MM.1S (cell line): ENCODE measurements at regions not wholly inside any gene's neighbourhood (a gene's known extent, or its start where the extent isn't known, plus 50 kb on each side); places are given as distances from the start of the nearest gene placed in this dataset.

Experiments used
- DNase-seq: peaks from one replicate; pipeline ENCODE4 v3.0.0-alpha.2; 2015
- H2AFZ ChIP-seq: fragments of 300-600 bp; sonication (generic); 2 replicates; pipeline ENCODE4 v1.6.0; 2016; ENCODE audit warnings: antibody characterized with exemption, low read length
- H3F3A ChIP-seq: fragments of 300-600 bp; sonication (generic); 2 replicates; pipeline ENCODE4 v1.6.1; 2016; ENCODE audit warnings: mild to moderate bottlenecking, antibody characterized with exemption, low read length, moderate library complexity, mixed read lengths; ENCODE audit not compliant: insufficient read depth
- H3K27ac ChIP-seq: fragments of 300-600 bp; sonication (generic); 2 replicates; pipeline ENCODE4 v1.5.1; 2016; ENCODE audit warnings: mild to moderate bottlenecking, low read length
- H3K27me3 ChIP-seq: fragments of 300-600 bp; sonication (generic); replicated peaks from 2 replicates; pipeline ENCODE4 v1.6.0; 2016; ENCODE audit warnings: low read length; ENCODE audit not compliant: insufficient read depth
- H3K36me3 ChIP-seq: fragments of 300-600 bp; sonication (generic); replicated peaks from 2 replicates; pipeline ENCODE4 v1.6.1; 2016; ENCODE audit warnings: mild to moderate bottlenecking, low read length, mixed read lengths; ENCODE audit not compliant: insufficient read depth
- H3K4me1 ChIP-seq: fragments of 300-600 bp; sonication (generic); 2 replicates; pipeline ENCODE4 v1.6.1; 2016; ENCODE audit warnings: low read length, mixed read lengths
- H3K4me2 ChIP-seq: fragments of 300-600 bp; sonication (generic); 2 replicates; pipeline ENCODE4 v1.6.0; 2016; ENCODE audit warnings: low read depth, low read length
- H3K4me3 ChIP-seq: fragments of 300-600 bp; sonication (generic); 2 replicates; pipeline ENCODE4 v1.5.1; 2016; ENCODE audit warnings: low read length, mixed read lengths
- H3K79me2 ChIP-seq: fragments of 300-600 bp; sonication (generic); 2 replicates; pipeline ENCODE4 v1.6.1; 2016; ENCODE audit warnings: mixed run types, low read length, mixed read lengths
- H3K9ac ChIP-seq: fragments of 300-600 bp; sonication (generic); 2 replicates; pipeline ENCODE4 v1.6.1; 2016; ENCODE audit warnings: low read length, mixed read lengths
- H3K9me2 ChIP-seq: fragments of 300-600 bp; sonication (generic); replicated peaks from 2 replicates; pipeline ENCODE4 v1.6.1; 2016; ENCODE audit warnings: mild to moderate bottlenecking, low read length, mixed read lengths; ENCODE audit not compliant: insufficient read depth
- H3K9me3 ChIP-seq: fragments of 300-600 bp; sonication (generic); replicated peaks from 2 replicates; pipeline ENCODE4 v1.6.1; 2016; ENCODE audit warnings: mild to moderate bottlenecking, low read length, mixed read lengths; ENCODE audit not compliant: insufficient read depth
- H4K20me1 ChIP-seq: fragments of 300-600 bp; sonication (generic); 2 replicates; pipeline ENCODE4 v1.6.1; 2016; ENCODE audit warnings: mild to moderate bottlenecking, low read length, moderate library complexity, mixed read lengths; ENCODE audit not compliant: insufficient read depth
- CTCF ChIP-seq: fragments of 300-600 bp; sonication (generic); IDR thresholded peaks from 2 replicates; pipeline ENCODE4 v1.5.1; 2016; ENCODE audit warnings: antibody characterized with exemption, low read length, mixed read lengths
- EZH2 ChIP-seq: fragments of 300-600 bp; sonication (generic); optimal IDR thresholded peaks from 2 replicates; pipeline ENCODE3; 2017; ENCODE audit warnings: low read depth, mild to moderate bottlenecking, antibody characterized with exemption, low read length, mixed read lengths
- EZH2phosphoT487 ChIP-seq: fragments of 300-600 bp; sonication (generic); IDR thresholded peaks from 2 replicates; pipeline ENCODE4 v1.6.1; 2018; ENCODE audit warnings: antibody characterized with exemption, low read length

- Histone ChIP-seq H2AFZ (no peak overlapping the region), H3K9me2 (no peaks in the 10 kb centered on the region), H3K27ac (no peak overlapping the region), H3F3A (no peaks in the 10 kb centered on the region), H3K9me3 (no peaks in the 10 kb centered on the region), H3K4me2 (no peak overlapping the region), H3K9ac (no peak overlapping the region), H4K20me1 (no peaks in the 10 kb centered on the region), H3K27me3 (no peaks in the 10 kb centered on the region), H3K4me1 (no peaks in the 10 kb centered on the region; the same call in 1 of the 2 replicates), H3K4me3 (no peak overlapping the region), H3K36me3 (no peaks in the 10 kb centered on the region), H3K79me2 (no peaks in the 10 kb centered on the region)
- no peak for DNase-seq
- TF ChIP-seq CTCF (no peak), EZH2 (no peak), EZH2phosphoT487 (no peak)
Observed at GRCh38 chr2:126973745-126974144, 75.1 kb downstream of the TEX51 start.

- no peaks in the 10 kb centered on the region for H3K36me3 ChIP-seq
- no peaks in the 10 kb centered on the region for H3K9me3 ChIP-seq
- no peaks in the 10 kb centered on the region for H3F3A ChIP-seq
- no peaks in the 10 kb centered on the region for H4K20me1 ChIP-seq
- H3K4me2 ChIP-seq, result no peak overlapping the region
- no peak for DNase-seq
- H3K4me1 ChIP-seq, result no peaks in the 10 kb centered on the region; the same call in 1 of the 2 replicates
- no peaks in the 10 kb centered on the region for H3K27me3 ChIP-seq
- H3K4me3 ChIP-seq, result no peak overlapping the region
- no peak for TF ChIP-seq EZH2
- TF ChIP-seq EZH2phosphoT487, result no peak
- TF ChIP-seq CTCF, result no peak
- no peak overlapping the region for H2AFZ ChIP-seq
- H3K79me2 ChIP-seq, result no peaks in the 10 kb centered on the region
- no peak overlapping the region for H3K27ac ChIP-seq
- H3K9me2 ChIP-seq, result no peaks in the 10 kb centered on the region
- no peak overlapping the region for H3K9ac ChIP-seq
Observed at GRCh38 chr2:126975671-126976655, 77.3 kb downstream of the TEX51 start.

GRCh38 chr2:126976721-126977328, 78.1 kb downstream of the TEX51 start:
- H3K27me3 ChIP-seq, result no peaks in the 10 kb centered on the region
- no peaks in the 10 kb centered on the region for H3K9me2 ChIP-seq
- H3K4me3 ChIP-seq, result no peak overlapping the region
- H3K9me3 ChIP-seq, result no peaks in the 10 kb centered on the region
- no peaks in the 10 kb centered on the region for H3F3A ChIP-seq
- TF ChIP-seq EZH2, result no peak
- no peak for TF ChIP-seq EZH2phosphoT487
- no peak for TF ChIP-seq CTCF
- no peak overlapping the region for H3K4me2 ChIP-seq
- no peak for DNase-seq
- H2AFZ ChIP-seq, result no peak overlapping the region
- H3K4me1 ChIP-seq, result no peaks in the 10 kb centered on the region; the same call in 1 of the 2 replicates
- no peaks in the 10 kb centered on the region for H3K79me2 ChIP-seq
- H3K36me3 ChIP-seq, result no peaks in the 10 kb centered on the region
- no peak overlapping the region for H3K27ac ChIP-seq
- H4K20me1 ChIP-seq, result no peaks in the 10 kb centered on the region
- H3K9ac ChIP-seq, result no peak overlapping the region
